ENCODE measurements at regions not wholly inside any gene's neighbourhood (a gene's known extent, or its start where the extent isn't known, plus 50 kb on each side); places are given as distances from the start of the nearest gene placed in this dataset.

GRCh38 chr15:31727612-31728011, 302.7 kb upstream of the CHRNA7 start:
- Histone ChIP-seq H2AFZ (ENCODE audit: insufficient read depth, low read depth, low read length, poor library complexity, severe bottlenecking) (no peak overlapping the region), H3K4me3 (ENCODE audit: control extremely low read depth in 1 of 5, extremely low read depth in 1 of 5, insufficient read depth in 1 of 5, low read depth in 2 of 5, low read length in 4 of 5) (no peak overlapping the region), H3K4me2 (replicated peaks; ENCODE audit: low read depth, low read length, poor library complexity, severe bottlenecking) (no peak overlapping the region), H3K4me1 (ENCODE audit: control insufficient read depth in 2 of 2, insufficient read depth in 2 of 2, low read length in 2 of 2) (no peaks in the 10 kb centered on the region), H3K9me3 (ENCODE audit: control extremely low read depth in 1 of 3, control insufficient read depth in 2 of 3, insufficient read depth in 1 of 3, low read length in 2 of 3) (peaks cover 0 to 3% (median 0%) of the 10 kb centered on the region in 3 donors), H3K79me2 (ENCODE audit: control insufficient read depth, insufficient read depth, low read length) (no peaks in the 10 kb centered on the region), H3K9ac (ENCODE audit: low read length) (no peak overlapping the region), H3K27me3 (replicated peaks in 1 of 4; ENCODE audit: control extremely low read depth in 1 of 4, control insufficient read depth in 3 of 4, insufficient read depth in 4 of 4, low read length in 3 of 4) (peaks cover 0 to 4% (median 2%) of the 10 kb centered on the region in 4 experiments), H3K27ac (ENCODE audit: low read length in 2 of 2) (no peak overlapping the region), H4K20me1 (ENCODE audit: control insufficient read depth, insufficient read depth, low read length, poor library complexity, severe bottlenecking) (no peaks in the 10 kb centered on the region), H3K36me3 (replicated peaks in 1 of 2; ENCODE audit: control extremely low read depth in 1 of 2, control insufficient read depth in 1 of 2, extremely low read depth in 1 of 2, insufficient read depth in 2 of 2, low read length in 1 of 2) (no peaks in the 10 kb centered on the region)
- Mint-ChIP-seq H3K27me3 (peaks cover 31% of the 10 kb centered on the region), H3K4me1 (no peaks in the 10 kb centered on the region), H3K9me3 (ENCODE audit: insufficient read depth) (peaks cover 3% of the 10 kb centered on the region), H3K27ac (no peak overlapping the region), H3K4me3 (no peak overlapping the region)
- no peak for TF ChIP-seq EZH2 (IDR thresholded peaks at IDR 0.05; ENCODE audit: borderline replicate concordance, insufficient read depth, low read depth, low read length, poor library complexity, severe bottlenecking)
- no peak for TF ChIP-seq CTCF (IDR thresholded peaks at IDR 0.05)
- 69% methylated on average over 3 of the region's 3 CpGs for WGBS (ENCODE audit: insufficient coverage)
- ATAC-seq (ENCODE audit: low read depth) (no peak), DNase-seq (no peak)
- ChIA-PET CTCF (no interaction called here), POLR2A (no interaction called here)
- intact Hi-C loops (cut with micrococcal nuclease) = no loop called here

GRCh38 chr15:31732726-31733125, 297.6 kb upstream of the CHRNA7 start:
- ChIA-PET CTCF (no interaction called here), POLR2A (no interaction called here)
- no peak overlapping the region for H3K4me3 Mint-ChIP-seq
- WGBS (ENCODE audit: insufficient coverage) = 83% methylated on average over 1 of the region's 3 CpGs
- no peak overlapping the region for H3K4me3 ChIP-seq (ENCODE audit: control extremely low read depth in 1 of 5, extremely low read depth in 1 of 5, insufficient read depth in 1 of 5, low read depth in 2 of 5, low read length in 4 of 5)
- peaks cover 48% of the 10 kb centered on the region for H3K27me3 Mint-ChIP-seq
- H3K4me2 ChIP-seq (replicated peaks; ENCODE audit: low read depth, low read length, poor library complexity, severe bottlenecking) = no peak overlapping the region
- DNase-seq (no peak), ATAC-seq (ENCODE audit: low read depth) (no peak)
- no peak overlapping the region for H3K9ac ChIP-seq (ENCODE audit: low read length)
- no peaks in the 10 kb centered on the region for H3K4me1 Mint-ChIP-seq
- peaks cover 3% of the 10 kb centered on the region for H3K9me3 Mint-ChIP-seq (ENCODE audit: insufficient read depth)
- no peaks in the 10 kb centered on the region for H3K4me1 ChIP-seq (ENCODE audit: control insufficient read depth in 2 of 2, insufficient read depth in 2 of 2, low read length in 2 of 2)
- no peak overlapping the region for H3K27ac ChIP-seq (ENCODE audit: low read length in 2 of 2)
- H3K27ac Mint-ChIP-seq = no peak overlapping the region
- H3K9me3 ChIP-seq (ENCODE audit: control extremely low read depth in 1 of 3, control insufficient read depth in 2 of 3, insufficient read depth in 1 of 3, low read length in 2 of 3) = peaks cover 0 to 6% (median 0%) of the 10 kb centered on the region in 3 donors
- intact Hi-C loops (cut with micrococcal nuclease) = no loop called here
- H2AFZ ChIP-seq (ENCODE audit: insufficient read depth, low read depth, low read length, poor library complexity, severe bottlenecking) = no peak overlapping the region
- no peaks in the 10 kb centered on the region for H4K20me1 ChIP-seq (ENCODE audit: control insufficient read depth, insufficient read depth, low read length, poor library complexity, severe bottlenecking)
- TF ChIP-seq EZH2 (IDR thresholded peaks at IDR 0.05; ENCODE audit: borderline replicate concordance, insufficient read depth, low read depth, low read length, poor library complexity, severe bottlenecking) = no peak
- H3K79me2 ChIP-seq (ENCODE audit: control insufficient read depth, insufficient read depth, low read length) = no peaks in the 10 kb centered on the region
- no peaks in the 10 kb centered on the region for H3K36me3 ChIP-seq (replicated peaks in 1 of 2; ENCODE audit: control extremely low read depth in 1 of 2, control insufficient read depth in 1 of 2, extremely low read depth in 1 of 2, insufficient read depth in 2 of 2, low read length in 1 of 2)
- H3K27me3 ChIP-seq (replicated peaks in 1 of 4; ENCODE audit: control extremely low read depth in 1 of 4, control insufficient read depth in 3 of 4, insufficient read depth in 4 of 4, low read length in 3 of 4) = peaks cover 0 to 4% (median 2%) of the 10 kb centered on the region in 4 experiments

Measured in B cell (primary cell).